ENCODE measurements at regions not wholly inside any gene's neighbourhood (a gene's known extent, or its start where the extent isn't known, plus 50 kb on each side); places are given as distances from the start of the nearest gene placed in this dataset.
"Not testable (repeated sequence)": the region's sequence is repeated elsewhere in the genome, so short reads cannot be mapped to it uniquely, and the experiment has no call there.

DNA sequence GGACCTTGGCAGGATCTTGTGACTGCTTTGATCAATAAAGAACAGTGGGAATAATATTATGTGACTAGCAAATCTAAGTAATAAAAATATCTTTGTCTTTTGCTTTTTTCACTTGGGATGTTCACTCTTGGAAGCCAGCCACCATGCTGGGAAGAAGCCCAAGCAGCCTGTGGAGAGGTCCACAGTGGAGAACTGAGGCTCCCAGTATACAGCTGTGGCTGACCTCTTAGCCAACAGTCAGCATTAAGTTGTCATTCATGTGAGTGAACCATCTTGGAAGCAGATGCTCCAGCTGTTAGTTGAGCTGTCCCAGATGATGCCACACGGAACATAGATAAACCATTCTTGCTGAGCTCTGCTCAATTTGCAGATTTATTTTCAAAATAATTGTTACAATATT lies 160.0 kb downstream of the OSR1 start:
- DNase-seq, result no peak

DNA sequence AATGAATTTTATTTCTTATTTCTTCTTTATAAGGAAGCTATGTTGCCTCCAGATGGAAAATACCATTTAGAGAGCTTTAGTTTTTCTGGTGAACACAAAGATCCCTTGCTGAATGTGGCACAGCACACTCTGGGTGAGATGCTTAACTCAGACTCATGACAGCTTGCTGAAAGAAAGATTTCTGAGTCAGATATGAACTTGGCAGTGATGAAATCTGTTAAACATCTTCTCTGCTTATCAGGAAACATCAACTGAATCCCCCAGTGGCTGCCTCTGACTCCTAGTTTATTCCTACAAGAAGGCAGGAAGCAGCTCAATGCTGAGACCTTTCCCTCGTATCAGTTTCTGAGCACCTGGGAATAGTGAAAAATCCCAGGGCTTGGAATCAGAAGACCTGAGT lies 162.8 kb downstream of the OSR1 start:
- no peak for DNase-seq

DNA sequence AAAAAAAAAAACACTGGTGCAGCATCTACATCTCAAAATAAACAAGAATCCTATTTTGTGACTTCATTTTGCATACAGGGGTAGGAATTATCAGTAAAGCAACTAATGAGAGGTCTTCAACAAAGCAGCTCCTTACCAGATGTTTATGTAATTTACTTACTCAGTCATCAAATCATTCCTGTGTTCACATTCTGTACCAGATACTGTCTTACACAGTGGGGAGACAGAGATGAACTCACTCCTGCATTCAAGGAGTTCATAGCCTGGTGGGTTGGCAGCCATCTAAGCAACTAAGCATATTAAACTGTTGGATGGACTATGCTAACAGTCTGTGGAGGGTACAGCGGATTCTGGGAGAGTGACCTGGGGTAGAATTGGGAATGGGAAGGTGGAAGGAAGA lies 169.0 kb downstream of the OSR1 start:
- no peak for DNase-seq

DNA sequence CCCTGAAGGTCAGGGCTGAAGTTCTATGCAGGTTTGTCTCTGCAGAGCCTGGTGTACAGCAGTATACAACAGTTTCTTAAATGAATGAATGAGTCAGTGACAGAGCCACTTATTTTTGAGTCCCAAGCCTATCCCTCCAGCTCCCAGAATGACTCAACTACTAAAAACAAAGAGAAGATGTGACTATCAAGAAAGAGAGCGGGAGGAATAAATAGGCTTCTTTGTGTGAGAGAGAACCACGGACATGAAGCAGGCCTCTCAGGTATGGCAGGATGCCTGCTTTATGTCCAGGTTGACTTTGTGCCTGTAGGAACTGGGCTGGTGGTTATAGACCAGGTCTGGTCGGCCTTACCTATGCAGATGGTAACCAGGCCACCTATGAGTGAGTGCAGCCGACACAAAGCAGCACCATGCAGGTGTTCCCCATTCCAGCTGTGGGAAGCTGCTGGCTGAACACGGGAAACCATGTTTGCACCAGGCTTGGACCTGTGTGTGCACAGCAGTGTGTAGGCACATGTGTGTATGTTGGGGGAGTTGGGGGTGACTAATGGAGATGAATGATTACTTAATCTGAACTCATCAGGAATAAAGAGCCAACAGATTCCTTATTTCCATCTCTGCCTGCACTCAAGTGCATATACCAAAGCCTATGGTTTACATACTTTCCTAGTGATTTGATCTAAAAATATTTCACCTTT lies 171.0 kb downstream of the OSR1 start:
- DNase-seq, result no peak

DNA sequence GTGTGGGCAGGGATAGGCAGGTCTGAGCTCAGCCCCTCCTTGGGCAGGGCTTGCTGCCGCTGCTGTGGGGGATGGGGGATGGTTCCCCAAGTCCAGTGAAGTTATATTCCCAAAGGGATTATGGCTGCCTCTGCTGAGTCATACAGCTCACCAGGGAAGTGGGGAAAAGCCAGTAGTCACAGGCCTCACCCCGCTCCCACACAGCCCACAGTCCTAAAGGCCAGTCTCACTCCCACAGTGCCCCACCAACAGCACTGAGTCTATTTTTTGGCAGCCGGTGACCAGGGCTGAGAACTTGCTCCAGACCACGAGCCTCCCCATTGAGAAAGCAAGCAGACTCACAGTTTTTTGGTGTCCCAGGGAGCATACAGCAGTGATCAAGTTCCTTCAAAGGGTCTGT lies 173.3 kb downstream of the OSR1 start:
- DNase-seq, result no peak

DNA sequence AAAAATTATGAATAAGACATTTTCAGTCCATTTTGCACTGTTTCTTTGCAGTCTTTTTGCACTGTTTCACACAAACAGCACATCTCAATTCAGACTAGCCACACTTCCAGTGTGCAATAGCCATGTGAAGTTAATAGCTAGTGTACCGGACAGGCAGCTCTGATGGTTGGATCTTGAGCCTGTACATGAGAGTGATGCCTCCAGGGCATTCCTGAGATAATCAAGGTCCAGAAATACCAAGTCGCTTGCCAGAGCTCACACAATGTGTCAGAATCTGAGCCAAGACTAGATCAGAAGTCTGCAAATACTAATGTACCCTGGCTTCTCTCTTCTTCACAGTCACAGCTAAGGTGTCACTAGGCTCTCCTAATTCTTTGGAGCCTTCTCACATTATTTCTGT lies 180.2 kb downstream of the OSR1 start:
- DNase-seq, result no peak

DNA sequence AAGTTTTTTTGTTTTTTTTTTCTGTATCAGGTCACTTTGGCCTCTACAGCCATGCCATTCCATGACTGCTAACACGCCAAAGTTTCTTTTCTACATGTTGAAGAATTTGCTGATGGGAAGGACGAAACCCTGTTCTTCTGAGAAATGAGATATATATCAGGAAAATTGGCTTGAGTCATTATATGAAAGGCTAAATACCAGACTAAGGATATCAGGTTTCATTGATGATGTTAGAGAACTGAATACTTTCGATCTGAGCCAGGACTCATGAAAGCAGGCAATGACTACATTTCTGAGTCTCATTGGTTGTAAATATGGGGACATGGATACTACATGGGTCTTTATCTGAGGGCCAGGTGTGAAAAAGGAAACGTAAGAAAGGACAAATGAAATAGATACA lies 181.4 kb downstream of the OSR1 start:
- no peak for DNase-seq

DNA sequence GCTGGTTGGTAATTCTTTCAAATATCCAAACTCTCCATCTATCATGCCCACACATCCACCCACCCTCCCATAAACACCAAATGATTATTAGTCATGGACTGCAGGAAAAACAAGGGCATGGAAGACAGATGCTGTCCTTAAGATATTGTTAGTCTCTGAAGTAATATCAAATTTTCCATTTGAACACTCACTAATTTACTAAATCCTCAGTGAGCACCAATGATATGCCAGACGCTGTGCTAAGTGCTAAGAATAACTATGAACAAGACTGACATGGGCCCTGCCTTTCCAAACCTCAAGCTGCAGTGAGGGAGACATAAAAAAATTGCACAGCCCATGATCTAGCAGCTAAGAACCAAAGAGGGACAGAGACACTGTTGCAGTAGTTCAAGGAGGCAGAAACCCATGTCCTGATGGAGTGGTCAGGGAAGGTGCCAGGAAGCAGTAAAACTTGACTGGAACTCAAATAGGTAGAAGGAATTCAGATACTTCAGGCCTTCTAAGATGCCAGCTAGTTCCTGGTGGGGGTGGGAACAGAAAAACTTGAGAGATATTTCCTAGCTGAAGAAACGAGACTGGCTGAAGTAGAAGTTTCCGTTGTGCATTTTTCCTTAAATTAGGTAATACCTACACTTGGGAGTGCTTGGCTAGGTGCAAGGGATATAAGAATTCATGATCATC lies 182.1 kb downstream of the OSR1 start:
- DNase-seq, result no peak

DNA sequence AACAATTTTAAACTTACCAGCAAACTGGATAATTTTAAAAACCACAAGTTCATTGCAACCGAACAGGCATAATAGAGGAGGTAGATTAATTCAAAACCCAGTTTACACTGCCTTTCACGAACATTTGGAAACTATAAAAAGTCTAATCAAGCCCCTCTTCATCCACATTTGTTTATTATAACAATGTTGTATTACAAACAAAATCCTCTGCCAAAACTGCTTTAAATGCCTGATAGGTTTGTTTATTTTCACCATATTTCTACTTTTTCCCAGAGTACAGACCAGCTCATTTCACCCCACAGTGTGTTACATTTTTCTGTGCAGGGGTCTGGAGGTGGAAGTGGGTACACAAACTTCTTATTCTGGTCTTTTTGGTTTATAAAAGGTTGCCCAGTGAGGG lies 184.2 kb downstream of the OSR1 start:
- no peak for DNase-seq

DNA sequence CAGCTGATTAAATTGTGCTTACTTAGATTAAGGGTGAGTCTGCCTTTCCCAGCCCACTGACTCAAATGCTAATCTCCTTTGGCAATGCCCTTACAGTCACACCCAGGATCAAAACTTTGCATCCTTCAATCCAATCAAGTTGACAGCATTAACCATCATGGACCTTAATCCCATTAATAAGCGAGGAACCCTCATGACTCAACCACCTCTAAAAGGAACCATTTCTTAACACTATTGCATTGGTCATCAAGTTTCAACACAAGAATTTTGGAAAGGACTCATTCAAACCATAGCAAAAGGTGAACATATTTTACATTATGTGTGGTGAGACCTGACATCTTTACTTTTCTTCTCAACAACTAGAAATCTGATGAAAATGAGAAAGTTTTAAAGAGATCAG lies 187.0 kb downstream of the OSR1 start:
- no peak for DNase-seq

DNA sequence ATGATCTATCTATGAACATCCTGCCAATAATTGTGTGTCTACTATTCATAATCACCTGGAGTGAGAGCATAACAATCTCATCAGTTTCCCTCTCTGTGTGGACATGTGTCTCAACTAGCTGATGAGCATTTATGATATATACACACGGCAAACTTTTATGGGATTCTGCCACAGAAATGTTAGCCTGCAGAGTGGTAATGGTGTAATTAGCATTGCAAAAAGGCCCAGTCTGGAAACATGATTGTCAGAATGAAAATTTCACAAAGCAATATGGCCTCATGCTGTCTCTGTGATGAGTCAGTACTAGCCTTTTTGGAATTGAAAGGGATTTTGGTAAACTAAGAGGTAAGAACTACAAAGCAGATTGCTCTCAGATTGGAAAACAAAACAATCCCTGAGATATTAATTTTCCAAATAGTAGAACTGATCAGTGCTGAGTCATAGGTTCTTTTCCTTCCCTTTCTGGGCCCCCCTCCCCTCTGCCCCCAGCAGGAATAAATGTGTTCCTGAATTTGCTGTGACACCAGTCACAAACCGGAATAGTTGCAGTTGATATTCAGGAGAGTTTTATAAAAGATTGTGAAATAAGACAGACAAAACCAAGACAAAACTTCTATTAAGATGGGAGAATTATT lies 189.2 kb downstream of the OSR1 start:
- no peak for DNase-seq

DNA sequence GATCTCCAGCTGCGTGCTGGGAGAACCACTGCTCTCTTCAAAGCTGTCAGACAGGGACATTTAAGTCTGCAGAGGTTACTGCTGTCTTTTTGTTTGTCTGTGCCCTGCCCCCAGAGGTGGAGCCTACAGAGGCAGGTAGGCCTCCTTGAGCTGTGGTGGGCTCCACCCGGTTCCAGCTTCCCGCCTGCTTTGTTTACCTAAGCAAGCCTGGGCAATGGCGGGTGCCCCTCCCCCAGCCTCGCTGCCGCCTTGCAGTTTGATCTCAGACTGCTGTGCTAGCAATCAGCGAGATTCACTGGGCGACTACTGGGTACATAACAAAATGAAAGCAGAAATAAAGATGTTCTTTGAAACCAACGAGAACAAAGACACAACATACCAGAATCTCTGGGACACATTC lies 194.3 kb downstream of the OSR1 start:
- not testable (repeated sequence) for DNase-seq

DNA sequence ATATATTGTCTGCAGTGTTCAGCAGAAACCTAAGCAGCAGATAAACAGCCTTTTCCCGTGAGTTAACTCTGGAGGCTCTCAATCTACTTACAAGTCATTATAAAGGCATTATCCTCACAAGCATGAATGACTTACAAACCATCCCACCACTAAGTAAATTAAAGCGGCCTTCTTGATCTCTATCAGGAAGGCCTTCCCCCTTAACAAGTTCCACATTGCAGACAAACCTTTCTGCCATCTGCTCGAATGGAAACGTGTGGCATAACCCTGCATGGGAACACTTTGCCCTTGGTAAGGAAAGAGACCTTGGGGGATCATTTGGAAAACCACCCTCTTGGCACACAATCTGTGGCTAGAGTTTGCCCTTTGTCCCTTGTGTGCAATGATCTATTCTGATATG lies 199.5 kb downstream of the OSR1 start:
- DNase-seq, result no peak

DNA sequence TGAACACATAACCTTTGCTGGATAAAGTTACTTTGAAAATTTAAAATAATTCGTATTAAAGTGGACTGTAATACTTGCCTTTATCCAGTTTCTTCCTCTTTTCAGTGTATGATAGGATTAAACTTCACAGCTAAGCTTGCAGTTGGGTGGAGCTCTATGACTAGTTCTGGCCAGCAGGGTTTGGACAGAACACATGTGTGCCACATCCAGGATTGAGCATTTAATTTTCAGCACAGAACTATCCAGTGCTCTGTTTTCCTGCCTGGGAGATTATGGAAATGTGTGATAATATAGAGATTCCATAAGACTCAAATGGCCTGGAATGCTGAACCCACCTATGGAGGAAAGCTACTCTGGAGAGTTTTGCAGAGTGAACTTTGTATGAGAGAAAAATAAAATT lies 200.2 kb downstream of the OSR1 start:
- DNase-seq, result no peak

DNA sequence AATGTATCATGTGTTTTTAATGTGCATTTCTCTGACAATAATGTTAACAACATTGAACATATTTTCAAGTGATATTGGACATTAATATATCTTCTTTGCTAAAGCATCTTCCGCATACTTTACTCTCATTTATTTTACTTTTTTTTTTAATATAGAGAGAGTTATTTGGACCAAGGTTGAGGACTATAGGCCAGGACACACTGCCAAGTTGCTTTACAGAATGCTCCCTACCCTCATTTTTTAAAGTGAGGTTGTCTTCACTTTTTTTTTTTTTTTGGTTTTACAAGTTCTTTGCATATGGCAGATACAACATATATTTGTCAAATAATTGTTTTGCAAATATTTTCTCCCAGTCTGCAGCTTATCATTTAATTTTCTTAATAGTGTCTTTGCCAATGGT lies 201.8 kb downstream of the OSR1 start:
- no peak for DNase-seq

DNA sequence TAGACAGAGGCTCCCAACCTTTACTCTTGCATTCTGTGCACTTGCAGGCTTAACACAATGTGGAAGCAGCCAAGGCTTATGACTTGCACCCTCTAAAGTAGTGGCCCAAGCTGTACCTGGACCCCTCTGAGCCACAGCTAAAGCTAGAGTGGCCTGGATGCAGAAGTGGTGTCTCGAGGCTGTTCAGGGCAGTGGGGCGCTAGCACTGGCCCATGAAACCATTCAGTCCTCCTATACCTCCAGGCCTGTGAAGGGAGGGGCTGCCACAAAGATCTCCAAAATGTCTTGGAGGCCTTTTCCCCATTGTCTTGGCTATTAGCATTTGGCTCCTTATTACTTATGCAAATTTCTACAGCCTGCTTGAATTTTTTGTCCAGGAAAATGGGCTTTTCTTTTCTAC lies 207.7 kb downstream of the OSR1 start:
- DNase-seq, result no peak

DNA sequence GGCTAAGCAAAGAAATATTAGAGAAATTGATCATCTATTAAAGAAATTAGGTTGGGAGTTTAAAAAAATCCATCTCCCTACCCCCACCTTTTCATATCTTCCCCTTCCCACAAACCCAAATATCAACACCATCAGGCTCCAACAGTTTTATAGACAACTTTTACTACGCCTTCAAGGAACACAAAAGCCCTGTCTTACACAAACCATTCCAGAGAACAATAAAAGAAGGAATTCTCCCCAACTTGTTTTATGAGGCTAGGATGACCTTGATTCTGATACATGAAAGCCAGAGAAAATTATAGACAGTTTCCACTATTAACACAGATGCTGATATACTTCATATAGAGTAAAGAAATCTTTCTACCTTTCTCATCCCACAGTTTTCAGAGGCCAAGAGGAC lies 211.6 kb downstream of the OSR1 start:
- no peak for DNase-seq

DNA sequence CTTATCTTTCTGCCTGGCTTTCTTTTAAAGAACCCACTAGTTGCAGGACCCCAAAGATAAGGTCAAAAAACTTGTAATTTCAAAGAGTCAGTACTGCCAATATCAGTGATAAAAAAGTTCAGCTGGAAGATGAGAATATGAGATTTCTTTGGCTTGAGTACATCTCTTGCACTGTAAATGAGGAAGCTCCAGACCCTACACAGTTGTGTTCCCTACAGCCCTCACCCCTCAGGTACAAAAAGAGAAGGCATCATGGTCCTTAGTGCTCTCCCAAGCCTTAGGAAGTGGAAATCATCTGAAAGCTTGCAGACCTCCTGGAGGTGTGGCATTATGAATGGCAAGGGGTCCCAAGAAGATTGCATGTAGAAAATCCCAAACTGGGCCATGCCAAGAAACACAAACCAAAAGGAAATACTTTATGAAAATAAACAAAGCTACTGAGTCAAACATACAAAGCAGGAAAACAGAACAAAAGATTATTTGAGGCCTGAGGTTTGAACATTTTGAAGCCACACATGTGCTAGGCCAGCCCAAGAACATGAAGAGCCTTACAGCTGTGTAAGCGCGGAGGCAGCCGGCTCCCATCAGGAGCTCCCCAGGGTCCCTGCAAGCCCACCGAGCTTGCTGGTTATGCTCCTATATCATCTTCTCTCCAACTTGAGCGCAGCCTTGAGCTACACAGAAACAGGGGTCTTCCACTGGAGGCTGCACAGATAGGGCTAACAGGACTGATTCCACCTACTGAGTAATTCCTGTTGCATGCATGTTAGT lies 217.0 kb downstream of the OSR1 start:
- DNase-seq, result no peak

DNA sequence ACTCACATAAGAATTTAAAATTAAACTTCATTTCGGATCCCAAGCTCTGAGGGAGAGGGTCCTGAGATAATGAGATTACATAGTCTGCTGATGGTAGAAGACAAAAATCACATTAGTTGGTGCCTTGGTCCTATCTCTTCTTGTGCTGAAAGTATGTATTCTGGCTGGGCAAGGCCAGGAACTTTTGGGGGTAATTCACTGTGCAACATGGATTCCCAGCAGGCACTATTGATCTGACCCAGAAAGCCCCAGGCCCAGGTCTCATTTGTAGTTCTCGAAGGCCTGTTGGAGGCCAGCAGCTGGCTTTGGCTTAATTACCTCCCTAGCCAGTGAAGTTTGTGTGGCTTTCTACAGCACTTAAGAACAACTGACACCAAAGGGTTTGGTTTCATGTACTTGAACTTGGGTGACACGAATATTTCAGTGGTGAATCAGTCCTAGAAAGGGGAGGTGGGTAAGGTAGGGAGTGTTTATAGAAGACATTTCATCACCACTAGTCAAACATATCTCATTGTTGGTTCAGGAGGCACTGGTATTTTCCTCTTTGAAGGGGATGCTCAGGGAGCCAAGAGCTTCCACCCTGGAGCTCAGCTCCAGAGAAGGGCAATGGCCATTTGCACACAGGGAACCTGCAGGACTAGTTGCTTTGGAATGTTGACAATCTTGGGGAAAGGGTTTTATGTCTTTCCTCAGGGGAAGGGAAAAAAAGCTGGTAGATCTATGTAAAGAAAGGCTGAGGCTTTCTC lies 217.8 kb downstream of the OSR1 start:
- DNase-seq, result no peak

DNA sequence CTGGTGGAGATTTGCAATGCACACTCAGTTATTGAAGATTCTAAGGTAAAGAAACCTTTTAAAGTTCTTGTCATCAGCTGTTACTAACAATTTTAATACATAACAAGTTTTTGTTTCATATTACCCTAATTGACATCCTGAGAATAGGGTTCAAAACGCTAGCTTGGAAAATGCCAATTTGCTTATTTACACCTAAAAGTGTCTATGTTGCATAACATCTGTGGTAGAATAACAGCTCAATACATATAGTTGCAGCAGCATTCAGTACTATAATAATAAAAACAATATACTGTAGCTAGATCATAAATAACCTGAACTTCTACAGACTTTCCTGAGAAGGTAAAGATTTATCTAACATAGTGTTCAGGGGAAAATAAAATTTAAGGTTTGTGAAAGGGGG lies 219.0 kb downstream of the OSR1 start:
- DNase-seq, result no peak

DNA sequence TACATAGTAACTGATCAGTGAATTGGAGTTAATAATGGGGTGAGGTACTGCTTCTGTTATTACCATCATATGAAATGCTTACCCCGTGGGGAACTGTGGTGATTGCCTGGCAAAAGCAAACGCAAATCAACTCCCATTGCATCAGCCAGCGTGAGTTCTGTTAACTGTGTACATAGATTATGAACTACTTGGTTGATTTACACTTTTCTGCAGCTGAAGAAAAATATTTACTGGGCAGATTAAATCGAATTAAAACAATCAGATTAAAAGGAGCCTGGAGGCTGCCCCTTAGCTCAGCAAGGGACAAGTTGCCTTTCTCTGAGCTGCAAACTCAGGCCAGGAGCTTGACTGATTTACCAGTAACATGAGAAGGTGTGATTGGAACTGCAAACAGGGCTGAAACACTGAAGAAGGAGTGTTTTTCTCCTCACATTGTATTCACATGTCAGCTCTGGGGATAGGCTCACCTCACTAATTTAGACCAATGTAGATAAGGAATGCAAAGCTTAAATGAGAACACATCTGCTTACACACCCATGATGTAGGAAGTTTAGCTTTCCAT lies 220.1 kb downstream of the OSR1 start:
- no peak for DNase-seq

DNA sequence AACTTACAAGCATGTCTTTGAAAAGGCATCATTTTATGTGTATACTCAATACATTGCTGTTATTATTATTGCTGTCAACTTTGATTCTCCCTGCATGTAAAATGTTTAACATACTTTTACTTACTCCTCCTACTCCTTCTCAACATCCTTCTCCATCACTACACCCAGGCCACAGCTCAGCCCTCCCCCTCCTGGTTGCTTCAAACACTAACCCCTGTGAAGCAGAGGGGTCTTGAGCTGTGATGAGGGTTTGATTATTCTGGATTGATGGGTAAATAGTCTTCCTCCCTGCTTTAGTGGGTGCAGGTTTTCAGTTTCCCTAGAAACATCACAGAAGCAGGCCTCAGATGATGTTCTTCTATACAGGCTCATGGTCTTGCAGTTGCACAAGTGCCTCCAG lies 221.0 kb downstream of the OSR1 start:
- no peak for DNase-seq

DNA sequence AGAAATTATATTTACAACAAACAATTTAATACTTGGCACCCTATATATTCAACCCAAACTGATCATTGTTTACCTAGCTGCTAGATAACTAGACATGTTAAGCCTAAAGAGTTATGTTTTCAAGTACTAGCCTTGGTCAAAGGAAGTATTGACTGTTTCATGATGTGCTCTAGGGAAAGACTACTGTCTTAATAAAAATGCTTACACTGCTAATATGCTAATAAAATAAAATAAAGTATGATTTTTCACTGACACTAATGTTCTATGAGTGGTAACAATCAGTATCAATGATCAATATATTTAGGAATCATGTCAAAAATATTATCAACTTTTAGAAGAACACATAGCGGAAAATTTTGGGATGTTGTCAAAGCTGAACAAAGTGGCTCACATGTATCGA lies 225.5 kb downstream of the OSR1 start:
- DNase-seq, result no peak

Measured in NCI-H1092 (cell line).